Kidney (tissue), 13 donors: ENCODE measurements at regions not wholly inside any gene's neighbourhood (a gene's known extent, or its start where the extent isn't known, plus 50 kb on each side); places are given as distances from the start of the nearest gene placed in this dataset.
"Not testable (repeated sequence)": the region's sequence is repeated elsewhere in the genome, so short reads cannot be mapped to it uniquely, and the experiment has no call there.

ENCODE experiments used
- DNase-seq, 5 donors: peaks; one replicate each; pipeline ENCODE4 v3.0.0-alpha.2; 2013 to 2020
- FAIRE-seq: peaks from 2 replicates; lab custom pipeline; 2012; peaks lifted over from hg19 to GRCh38; lab: Jason Lieb, UNC
- H3K27ac ChIP-seq, 2 donors: one replicate each; pipeline ENCODE4 v1.7.0; 2013; ENCODE audit warnings: low read depth in 2 of 2, low read length in 2 of 2, inconsistent platforms in 1 of 2
- H3K27me3 ChIP-seq: one replicate; pipeline ENCODE4 v1.7.1; 2013; ENCODE audit warnings: low read length, inconsistent platforms; ENCODE audit not compliant: control insufficient read depth, insufficient read depth
- H3K36me3 ChIP-seq, 3 donors: one replicate each; pipeline versions ENCODE4 v1.7.0 to v1.7.1; 2013; ENCODE audit warnings: low read length in 3 of 3, control low read depth in 1 of 3, inconsistent platforms in 1 of 3; ENCODE audit not compliant: insufficient read depth in 3 of 3, control insufficient read depth in 2 of 3
- H3K4me1 ChIP-seq, 3 donors: one replicate each; pipeline versions ENCODE4 v1.7.0 to v1.7.1; 2013; ENCODE audit warnings: low read length in 3 of 3, inconsistent platforms in 1 of 3, low read depth in 1 of 3; ENCODE audit not compliant: control insufficient read depth in 2 of 3, insufficient read depth in 2 of 3
- H3K4me3 ChIP-seq, 3 donors: one replicate each; pipeline versions ENCODE4 v1.7.0 to v1.8.1; 2013; ENCODE audit warnings: low read length in 3 of 3, control low read depth in 1 of 3, inconsistent platforms in 1 of 3
- H3K9ac ChIP-seq, 3 donors: one replicate each; pipeline versions ENCODE4 v1.7.0 to v1.7.1; 2013; ENCODE audit warnings: low read length in 3 of 3, control low read depth in 1 of 3, inconsistent platforms in 1 of 3
- H3K9me3 ChIP-seq, 3 donors: one replicate each; pipeline versions ENCODE4 v1.7.0 to v1.7.1; 2013; ENCODE audit warnings: low read length in 3 of 3, control low read depth in 1 of 3, inconsistent platforms in 1 of 3; ENCODE audit not compliant: control insufficient read depth in 2 of 3, insufficient read depth in 1 of 3
- CTCF ChIP-seq: IDR thresholded peaks from 3 replicates; pipeline ENCODE4 v1.5.1; 2012; ENCODE audit warnings: mild to moderate bottlenecking, moderate library complexity, borderline replicate concordance; ENCODE audit not compliant: insufficient read depth; ENCODE audit errors: extremely low read depth
- intact Hi-C: fragments of 100-400 bp; cut with DNase I; formaldehyde crosslinking; loops from one replicate; pipeline ENCODE4 v1.11.1; 2022
- donor health status: control.
- donor health status: control.
- donor health status: control.
- donor health status: control.
- donor health status: control.
- donor health status: DM: yes; HTN: yes; CAD: no.
- donor health status: Normal renal cell carcinoma (clear cell type).

- FAIRE-seq (no peak), DNase-seq (no peak)
- no peaks in the 10 kb centered on the region for H3K36me3 ChIP-seq
- intact Hi-C loops = no loop called here
- H3K4me1 ChIP-seq = no peaks in the 10 kb centered on the region
- no peak for TF ChIP-seq CTCF
- no peak overlapping the region for H3K4me3 ChIP-seq
- H3K9ac ChIP-seq = no peak overlapping the region
- no peak overlapping the region for H3K27ac ChIP-seq
- no peaks in the 10 kb centered on the region for H3K9me3 ChIP-seq
- no peaks in the 10 kb centered on the region for H3K27me3 ChIP-seq
These were observed 197.1 kb upstream of the GIMD1 start for GRCh38 chr4:106565727-106566126.

- intact Hi-C loops, H3K27ac ChIP-seq, H3K4me1 ChIP-seq, H3K9me3 ChIP-seq, H3K36me3 ChIP-seq, H3K9ac ChIP-seq, FAIRE-seq, H3K27me3 ChIP-seq, H3K4me3 ChIP-seq: not testable (repeated sequence)
- peak in 1 of 5 donors; percentile 29 for DNase-seq
These were observed 195.1 kb upstream of the GIMD1 start for GRCh38 chr4:106563637-106564036.

- H3K27me3 ChIP-seq = no peaks in the 10 kb centered on the region
- TF ChIP-seq CTCF = no peak
- H3K27ac ChIP-seq = no peak overlapping the region
- intact Hi-C loops = no loop called here
- H3K9ac ChIP-seq = no peak overlapping the region
- FAIRE-seq = no peak
- no peak for DNase-seq
- H3K4me1 ChIP-seq = no peaks in the 10 kb centered on the region
- no peaks in the 10 kb centered on the region for H3K9me3 ChIP-seq
- no peaks in the 10 kb centered on the region for H3K36me3 ChIP-seq
- H3K4me3 ChIP-seq = no peak overlapping the region
These were observed 183.1 kb upstream of the GIMD1 start for GRCh38 chr4:106551724-106552123.

GRCh38 chr4:106548446-106549044, 180.0 kb upstream of the GIMD1 start:
- intact Hi-C loops = no loop called here
- no peak overlapping the region for H3K27ac ChIP-seq
- no peak overlapping the region for H3K9ac ChIP-seq
- FAIRE-seq (no peak), DNase-seq (no peak)
- no peak overlapping the region for H3K4me3 ChIP-seq
- H3K27me3 ChIP-seq = no peaks in the 10 kb centered on the region
- H3K9me3 ChIP-seq = no peaks in the 10 kb centered on the region
- no peaks in the 10 kb centered on the region for H3K36me3 ChIP-seq
- H3K4me1 ChIP-seq = no peaks in the 10 kb centered on the region
- TF ChIP-seq CTCF = no peak
